Lower leg skin (tissue), 4 donors: ENCODE measurements at regions not wholly inside any gene's neighbourhood (a gene's known extent, or its start where the extent isn't known, plus 50 kb on each side); places are given as distances from the start of the nearest gene placed in this dataset.

ENCODE experiments used
- DNase-seq, 2 donors: peaks; one replicate each; pipeline ENCODE4 v3.0.0-alpha.2; 2019; ENCODE audit warnings: low spot score in 2 of 2
- H3K4me3 ChIP-seq: fragments of 200-600 bp; sonication (generic); 2 replicates; pipeline ENCODE4 v1.5.1; 2017; ENCODE audit warnings: mild to moderate bottlenecking, low read depth; ENCODE audit not compliant: poor library complexity, severe bottlenecking
- CTCF ChIP-seq, 3 donors: fragments of 450-650 bp; IDR thresholded peaks; one replicate each; pipeline ENCODE4 v1.5.1; 2016; ENCODE audit warnings: antibody characterized with exemption in 3 of 3, mild to moderate bottlenecking in 3 of 3, moderate library complexity in 2 of 3
- POLR2A ChIP-seq, 2 donors: fragments of 450-650 bp; IDR thresholded peaks; one replicate each; pipeline ENCODE4 v1.6.1; 2016 to 2017; ENCODE audit warnings: antibody characterized with exemption in 2 of 2, mild to moderate bottlenecking in 1 of 2, moderate library complexity in 1 of 2
- WGBS, 2 donors: methylation state at CpG; one replicate each; pipeline ENCODE4 v1.1.5; 2018; 5-methylcytosine and 5-hydroxymethylcytosine counted together
- intact Hi-C: fragments of 100-400 bp; cut with DNase I; formaldehyde crosslinking; loops from one replicate; pipeline ENCODE4 v1.15.0; 2023; ENCODE audit warnings: low total_unique reads

- no peak for DNase-seq
- TF ChIP-seq POLR2A (IDR thresholded peaks at IDR 0.05) (no peak), CTCF (IDR thresholded peaks at IDR 0.05) (no peak)
- H3K4me3 ChIP-seq, result no peak overlapping the region
- 44 to 50% methylated on average over 18 of the region's 18 CpGs for WGBS, 2 donors
- intact Hi-C loops, result no loop called here
Measured at GRCh38 chr1:57623039-57623790, 199.4 kb upstream of the DAB1 start.

- intact Hi-C loops, result no loop called here
- no peak for TF ChIP-seq CTCF (IDR thresholded peaks at IDR 0.05)
- TF ChIP-seq POLR2A (IDR thresholded peaks at IDR 0.05), result no peak
- DNase-seq, result no peak
- 43 to 52% methylated on average over 1 of the region's 1 CpG for WGBS, 2 donors
- no peak overlapping the region for H3K4me3 ChIP-seq
Measured at GRCh38 chr1:57621776-57622175, 197.9 kb upstream of the DAB1 start.

- DNase-seq, result no peak
- WGBS, 2 donors, result 40 to 56% methylated on average over 4 of the region's 4 CpGs
- no peak overlapping the region for H3K4me3 ChIP-seq
- intact Hi-C loops, result no loop called here
- TF ChIP-seq POLR2A (IDR thresholded peaks at IDR 0.05), result no peak
- TF ChIP-seq CTCF (IDR thresholded peaks at IDR 0.05), result no peak
Measured at GRCh38 chr1:57620605-57621004, 196.7 kb upstream of the DAB1 start.

GRCh38 chr1:57616921-57617320, 193.1 kb upstream of the DAB1 start:
- 96 to 98% methylated on average over 4 of the region's 4 CpGs for WGBS, 2 donors
- TF ChIP-seq POLR2A (IDR thresholded peaks at IDR 0.05), result no peak
- no peak for TF ChIP-seq CTCF (IDR thresholded peaks at IDR 0.05)
- no peak overlapping the region for H3K4me3 ChIP-seq
- DNase-seq, result no peak
- intact Hi-C loops, result no loop called here

- whole genome bisulfite sequencing, 2 donors, result 70 to 85% methylated on average over 4 of the region's 4 CpGs
- DNase-seq, result no peak
- H3K4me3 ChIP-seq, result no peak overlapping the region
- intact Hi-C loops, result no loop called here
- TF ChIP-seq POLR2A (IDR thresholded peaks at IDR 0.05), result no peak
- no peak for TF ChIP-seq CTCF (IDR thresholded peaks at IDR 0.05)
Measured at GRCh38 chr1:57615956-57616355, 192.1 kb upstream of the DAB1 start.

GRCh38 chr1:57612833-57613232, 189.0 kb upstream of the DAB1 start:
- H3K4me3 ChIP-seq, result no peak overlapping the region
- WGBS, 2 donors, result 79 to 81% methylated on average over 2 of the region's 2 CpGs
- DNase-seq, result no peak
- TF ChIP-seq CTCF (IDR thresholded peaks at IDR 0.05) (no peak), POLR2A (IDR thresholded peaks at IDR 0.05) (no peak)
- intact Hi-C loops, result no loop called here
